Activated CD8-positive, alpha-beta T cell treated with anti-CD3 and anti-CD28 coated beads for 36 hours (primary cell): ENCODE measurements at regions not wholly inside any gene's neighbourhood (a gene's known extent, or its start where the extent isn't known, plus 50 kb on each side); places are given as distances from the start of the nearest gene placed in this dataset.
A peak's percentile ranks its signal among the peaks of the same experiment; 100 is the strongest.

ENCODE experiments used
- ATAC-seq: fragments of 200-7000 bp; cut with Tn5 transposase; one replicate; pipeline ENCODE4 v1.10.0; 2021; ENCODE audit warnings: mild to moderate bottlenecking, moderate library complexity
- CTCF ChIA-PET: fragments of 350-600 bp; sonication (Branson Sonifier 250); formaldehyde crosslinking; loops from one replicate; lab custom pipeline; 2021; ENCODE audit warnings: antibody characterized with exemption; lab: Charles Lee
- POLR2A ChIA-PET: fragments of 350-600 bp; sonication (Branson Sonifier 250); formaldehyde crosslinking; loops from one replicate; lab custom pipeline; 2021; ENCODE audit warnings: antibody characterized with exemption; lab: Charles Lee
- DNase-seq: peaks from one replicate; pipeline ENCODE4 v3.0.0-alpha.2; 2020
- H3K27ac Mint-ChIP-seq: one replicate; pipeline ENCODE4 v1.8.0; 2021; ENCODE audit warnings: mild to moderate bottlenecking, mixed read lengths
- H3K27me3 Mint-ChIP-seq: one replicate; pipeline ENCODE4 v1.8.0; 2021; ENCODE audit warnings: mixed read lengths
- H3K36me3 Mint-ChIP-seq: one replicate; pipeline ENCODE4 v1.8.0; 2021; ENCODE audit warnings: low read depth, mixed read lengths
- H3K4me1 Mint-ChIP-seq: one replicate; pipeline ENCODE4 v1.8.0; 2021; ENCODE audit warnings: low read depth, mixed read lengths
- H3K4me3 Mint-ChIP-seq: one replicate; pipeline ENCODE4 v1.8.0; 2021; ENCODE audit warnings: mild to moderate bottlenecking, moderate library complexity, mixed read lengths
- H3K9me3 Mint-ChIP-seq: one replicate; pipeline ENCODE4 v1.8.0; 2021; ENCODE audit warnings: mixed read lengths
- CTCF ChIP-seq: fragments of 200-600 bp; IDR thresholded peaks from one replicate; pipeline ENCODE4 v1.8.0; 2022; ENCODE audit warnings: antibody characterized with exemption, mild to moderate bottlenecking
- intact Hi-C: fragments of 100-400 bp; cut with micrococcal nuclease; formaldehyde crosslinking; loops from one replicate; pipeline ENCODE4 v1.10.0; 2022

DNA sequence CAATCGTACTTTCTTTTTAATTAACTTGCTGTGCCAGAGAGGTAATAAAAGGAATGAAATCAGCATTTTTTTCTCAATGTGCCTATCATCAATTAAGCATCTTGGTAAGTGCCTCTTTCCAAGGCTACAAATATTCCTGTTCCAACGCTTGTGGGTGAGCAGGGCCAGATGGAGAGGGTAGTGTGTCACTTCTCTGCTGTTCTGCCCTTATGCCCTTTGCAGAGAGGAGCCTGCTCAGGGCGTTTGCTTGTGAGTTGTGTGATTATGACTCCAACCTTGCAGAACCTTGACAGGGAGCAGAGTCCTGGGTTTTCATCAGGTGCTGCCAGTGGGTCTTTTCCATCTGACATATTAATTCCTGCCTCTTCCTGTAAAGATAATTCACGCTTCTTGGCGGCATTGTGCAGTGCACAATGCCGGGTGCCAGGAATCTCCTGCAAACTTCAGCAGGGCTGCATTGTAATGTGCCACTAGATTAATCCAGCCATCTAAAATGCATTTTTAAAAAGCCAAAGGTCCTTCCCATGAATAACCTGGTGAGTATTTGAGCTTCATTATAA, 234.4 kb downstream of the ARHGAP12 start:
- peaks cover 7% of the 10 kb centered on the region for H3K9me3 Mint-ChIP-seq

DNA sequence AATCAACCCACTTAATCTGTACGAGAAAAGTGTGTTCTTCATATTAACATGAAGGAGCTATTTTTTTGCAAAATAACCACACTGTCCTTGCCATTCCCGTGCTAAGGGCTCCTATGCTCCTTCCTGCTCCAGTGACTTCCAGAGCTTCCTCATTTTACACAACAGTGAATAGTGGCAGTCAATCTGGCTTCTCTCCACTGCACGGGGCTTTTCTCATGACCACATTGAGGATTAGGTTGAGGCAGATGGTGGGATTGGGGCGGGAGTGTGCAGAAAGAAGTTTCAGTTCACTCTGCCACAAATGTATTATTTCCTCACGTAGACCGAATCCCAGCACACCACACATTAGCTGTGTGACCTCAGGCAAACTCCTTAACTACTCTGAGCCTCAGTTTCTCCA, 235.1 kb downstream of the ARHGAP12 start:
- no peak overlapping the region for H3K4me3 Mint-ChIP-seq
- H3K9me3 Mint-ChIP-seq = peaks cover 11% of the 10 kb centered on the region
- no peak overlapping the region for H3K27ac Mint-ChIP-seq
- ATAC-seq (no peak), DNase-seq (no peak)
- peaks cover 4% of the 10 kb centered on the region for H3K27me3 Mint-ChIP-seq
- POLR2A ChIA-PET = no interaction called here
- TF ChIP-seq CTCF = no peak
- intact Hi-C loops = no loop called here
- CTCF ChIA-PET = interaction anchor here (1.4 kb wide), 1 partner anchor 77 kb away, joined by 4 read pairs; no protein-coding TSS in a partner anchor
- no peaks in the 10 kb centered on the region for H3K4me1 Mint-ChIP-seq
- no peaks in the 10 kb centered on the region for H3K36me3 Mint-ChIP-seq

More for the DNA sequence above, 234.4 kb downstream of the ARHGAP12 start:
- DNase-seq (no peak), ATAC-seq (no peak)
- intact Hi-C loops = no loop called here
- TF ChIP-seq CTCF = no peak
- Mint-ChIP-seq H3K4me1 (no peaks in the 10 kb centered on the region), H3K27ac (no peak overlapping the region), H3K36me3 (no peaks in the 10 kb centered on the region), H3K27me3 (peaks cover 4% of the 10 kb centered on the region), H3K4me3 (no peak overlapping the region)
- ChIA-PET POLR2A (no interaction called here), CTCF (interaction anchor here (1.4 kb wide), 1 partner anchor 76 kb away, joined by 4 read pairs; no protein-coding TSS in a partner anchor)

- no peak for TF ChIP-seq CTCF
- Mint-ChIP-seq H3K36me3 (no peaks in the 10 kb centered on the region), H3K9me3 (peaks cover 25% of the 10 kb centered on the region), H3K27ac (no peak overlapping the region), H3K27me3 (no peaks in the 10 kb centered on the region), H3K4me1 (no peaks in the 10 kb centered on the region), H3K4me3 (no peak overlapping the region)
- POLR2A ChIA-PET = no interaction called here
- no peak for ATAC-seq
- intact Hi-C loops = no loop called here
- DNase-seq = no peak
- CTCF ChIA-PET = no interaction called here
These were observed 239.4 kb downstream of the ARHGAP12 start for GRCh38 chr10:31689233-31689632.

- H3K27me3 Mint-ChIP-seq = no peaks in the 10 kb centered on the region
- ATAC-seq (peak; percentile 78), DNase-seq (no peak)
- peaks cover 32% of the 10 kb centered on the region for H3K9me3 Mint-ChIP-seq
- H3K27ac Mint-ChIP-seq = no peak overlapping the region
- intact Hi-C loops = no loop called here
- POLR2A ChIA-PET = no interaction called here
- H3K36me3 Mint-ChIP-seq = no peaks in the 10 kb centered on the region
- CTCF ChIA-PET = no interaction called here
- no peak overlapping the region for H3K4me3 Mint-ChIP-seq
- H3K4me1 Mint-ChIP-seq = no peaks in the 10 kb centered on the region
- TF ChIP-seq CTCF = no peak
These were observed 240.8 kb downstream of the ARHGAP12 start for GRCh38 chr10:31687663-31688482.

DNA sequence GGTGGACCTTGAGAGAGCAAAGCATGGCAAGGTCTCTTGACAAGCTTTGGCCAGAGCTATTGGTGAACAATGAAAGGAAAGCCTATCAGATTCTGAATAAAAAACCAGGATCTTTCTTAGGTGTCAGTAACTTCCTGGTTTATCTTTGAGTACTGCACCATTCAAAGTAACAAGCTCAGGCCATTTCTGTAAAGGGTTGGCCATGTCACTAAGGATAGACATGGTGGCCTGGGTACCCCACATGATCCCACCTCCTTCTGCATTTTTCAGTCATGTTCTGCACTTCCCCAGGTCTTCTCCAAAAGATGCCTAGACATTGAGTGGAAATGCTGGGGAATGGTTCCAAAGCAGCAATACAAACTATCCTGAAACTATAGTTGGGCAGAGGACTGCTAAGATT, 242.0 kb downstream of the ARHGAP12 start:
- intact Hi-C loops = no loop called here
- H3K4me3 Mint-ChIP-seq = no peak overlapping the region
- peak; percentile 48 for ATAC-seq

More for the DNA sequence above, 242.0 kb downstream of the ARHGAP12 start:
- H3K36me3 Mint-ChIP-seq = no peaks in the 10 kb centered on the region
- peaks cover 44% of the 10 kb centered on the region for H3K9me3 Mint-ChIP-seq
- POLR2A ChIA-PET = no interaction called here
- no peak overlapping the region for H3K27ac Mint-ChIP-seq
- CTCF ChIA-PET = no interaction called here
- no peak for DNase-seq
- H3K4me1 Mint-ChIP-seq = no peaks in the 10 kb centered on the region
- no peaks in the 10 kb centered on the region for H3K27me3 Mint-ChIP-seq
- TF ChIP-seq CTCF = no peak
